ENCODE measurements at regions not wholly inside any gene's neighbourhood (a gene's known extent, or its start where the extent isn't known, plus 50 kb on each side); places are given as distances from the start of the nearest gene placed in this dataset.
"Not testable (repeated sequence)": the region's sequence is repeated elsewhere in the genome, so short reads cannot be mapped to it uniquely, and the experiment has no call there.

- H3K4me3 ChIP-seq (ENCODE audit: insufficient read length, low read depth): no peak overlapping the region
- DNase-seq (ENCODE audit: low read depth, low spot score): no peak
- H3K9ac ChIP-seq (ENCODE audit: insufficient read length, low read depth): no peak overlapping the region
- TF ChIP-seq ZNF274 (IDR thresholded peaks at IDR 0.05; ENCODE audit: low read depth, low read length) (no peak), SUZ12 (IDR thresholded peaks at IDR 0.05; ENCODE audit: extremely low read depth, insufficient read depth, insufficient read length) (no peak), YY1 (IDR thresholded peaks at IDR 0.05; ENCODE audit: insufficient read depth, insufficient read length) (no peak)
- H3K4me1 ChIP-seq (ENCODE audit: insufficient read depth, insufficient read length): peaks cover 2% of the 10 kb centered on the region
- no peaks in the 10 kb centered on the region for H3K9me3 ChIP-seq (ENCODE audit: insufficient read depth, low read length)
- H3K36me3 ChIP-seq (ENCODE audit: insufficient read depth, insufficient read length, low read length): no peaks in the 10 kb centered on the region
- no peaks in the 10 kb centered on the region for H3K27me3 ChIP-seq (ENCODE audit: insufficient read depth, insufficient read length)
Measured at GRCh38 chr9:31321256-31321655, 1063.2 kb upstream of the ACO1 start.

GRCh38 chr9:31321686-31322085, 1062.8 kb upstream of the ACO1 start:
- Histone ChIP-seq H3K36me3 (ENCODE audit: insufficient read depth, insufficient read length, low read length) (no peaks in the 10 kb centered on the region), H3K27me3 (ENCODE audit: insufficient read depth, insufficient read length) (no peaks in the 10 kb centered on the region), H3K9me3 (ENCODE audit: insufficient read depth, low read length) (no peaks in the 10 kb centered on the region), H3K9ac (ENCODE audit: insufficient read length, low read depth) (no peak overlapping the region), H3K4me1 (ENCODE audit: insufficient read depth, insufficient read length) (peaks cover 2% of the 10 kb centered on the region), H3K4me3 (ENCODE audit: insufficient read length, low read depth) (no peak overlapping the region)
- TF ChIP-seq SUZ12 (IDR thresholded peaks at IDR 0.05; ENCODE audit: extremely low read depth, insufficient read depth, insufficient read length): no peak
- TF ChIP-seq YY1 (IDR thresholded peaks at IDR 0.05; ENCODE audit: insufficient read depth, insufficient read length): no peak
- no peak for TF ChIP-seq ZNF274 (IDR thresholded peaks at IDR 0.05; ENCODE audit: low read depth, low read length)
- no peak for DNase-seq (ENCODE audit: low read depth, low spot score)

- Histone ChIP-seq H3K27me3 (ENCODE audit: insufficient read depth, insufficient read length) (no peaks in the 10 kb centered on the region), H3K36me3 (ENCODE audit: insufficient read depth, insufficient read length, low read length) (no peaks in the 10 kb centered on the region), H3K9me3 (ENCODE audit: insufficient read depth, low read length) (no peaks in the 10 kb centered on the region), H3K9ac (ENCODE audit: insufficient read length, low read depth) (no peak overlapping the region), H3K4me1 (ENCODE audit: insufficient read depth, insufficient read length) (peaks cover 2% of the 10 kb centered on the region), H3K4me3 (ENCODE audit: insufficient read length, low read depth) (no peak overlapping the region)
- no peak for DNase-seq (ENCODE audit: low read depth, low spot score)
- TF ChIP-seq SUZ12 (IDR thresholded peaks at IDR 0.05; ENCODE audit: extremely low read depth, insufficient read depth, insufficient read length) (no peak), ZNF274 (IDR thresholded peaks at IDR 0.05; ENCODE audit: low read depth, low read length) (no peak), YY1 (IDR thresholded peaks at IDR 0.05; ENCODE audit: insufficient read depth, insufficient read length) (no peak)
Measured at GRCh38 chr9:31323726-31324444, 1060.6 kb upstream of the ACO1 start.

GRCh38 chr9:31325778-31326177, 1058.7 kb upstream of the ACO1 start:
- no peak overlapping the region for H3K9ac ChIP-seq (ENCODE audit: insufficient read length, low read depth)
- no peak for TF ChIP-seq ZNF274 (IDR thresholded peaks at IDR 0.05; ENCODE audit: low read depth, low read length)
- no peak for TF ChIP-seq SUZ12 (IDR thresholded peaks at IDR 0.05; ENCODE audit: extremely low read depth, insufficient read depth, insufficient read length)
- no peak for TF ChIP-seq YY1 (IDR thresholded peaks at IDR 0.05; ENCODE audit: insufficient read depth, insufficient read length)
- DNase-seq (ENCODE audit: low read depth, low spot score): no peak

GRCh38 chr9:31326883-31327282, 1057.6 kb upstream of the ACO1 start:
- H3K9me3 ChIP-seq (ENCODE audit: insufficient read depth, low read length); DNase-seq (ENCODE audit: low read depth, low spot score); H3K27me3 ChIP-seq (ENCODE audit: insufficient read depth, insufficient read length); H3K4me3 ChIP-seq (ENCODE audit: insufficient read length, low read depth); H3K4me1 ChIP-seq (ENCODE audit: insufficient read depth, insufficient read length); H3K36me3 ChIP-seq (ENCODE audit: insufficient read depth, insufficient read length, low read length); H3K9ac ChIP-seq (ENCODE audit: insufficient read length, low read depth): not testable (repeated sequence)

More at GRCh38 chr9:31325778-31326177, 1058.7 kb upstream of the ACO1 start:
- Histone ChIP-seq H3K4me1 (ENCODE audit: insufficient read depth, insufficient read length) (peaks cover 2% of the 10 kb centered on the region), H3K36me3 (ENCODE audit: insufficient read depth, insufficient read length, low read length) (no peaks in the 10 kb centered on the region), H3K4me3 (ENCODE audit: insufficient read length, low read depth) (no peak overlapping the region), H3K9me3 (ENCODE audit: insufficient read depth, low read length) (no peaks in the 10 kb centered on the region), H3K27me3 (ENCODE audit: insufficient read depth, insufficient read length) (no peaks in the 10 kb centered on the region)

- no peak for DNase-seq (ENCODE audit: low read depth, low spot score)
- TF ChIP-seq ZNF274 (IDR thresholded peaks at IDR 0.05; ENCODE audit: low read depth, low read length): no peak
- TF ChIP-seq SUZ12 (IDR thresholded peaks at IDR 0.05; ENCODE audit: extremely low read depth, insufficient read depth, insufficient read length): no peak
- TF ChIP-seq YY1 (IDR thresholded peaks at IDR 0.05; ENCODE audit: insufficient read depth, insufficient read length): no peak
- Histone ChIP-seq H3K9me3 (ENCODE audit: insufficient read depth, low read length) (peaks cover 12% of the 10 kb centered on the region; the same call in 1 of the 2 replicates), H3K27me3 (ENCODE audit: insufficient read depth, insufficient read length) (no peaks in the 10 kb centered on the region), H3K36me3 (ENCODE audit: insufficient read depth, insufficient read length, low read length) (no peaks in the 10 kb centered on the region), H3K9ac (ENCODE audit: insufficient read length, low read depth) (no peak overlapping the region), H3K4me3 (ENCODE audit: insufficient read length, low read depth) (no peak overlapping the region), H3K4me1 (ENCODE audit: insufficient read depth, insufficient read length) (no peaks in the 10 kb centered on the region)
Measured at GRCh38 chr9:31334837-31335528, 1049.5 kb upstream of the ACO1 start.

GRCh38 chr9:31335529-31336234, 1048.8 kb upstream of the ACO1 start:
- no peaks in the 10 kb centered on the region for H3K4me1 ChIP-seq (ENCODE audit: insufficient read depth, insufficient read length)
- no peak for TF ChIP-seq YY1 (IDR thresholded peaks at IDR 0.05; ENCODE audit: insufficient read depth, insufficient read length)
- TF ChIP-seq ZNF274 (IDR thresholded peaks at IDR 0.05; ENCODE audit: low read depth, low read length): no peak
- DNase-seq (ENCODE audit: low read depth, low spot score): no peak
- no peak overlapping the region for H3K9ac ChIP-seq (ENCODE audit: insufficient read length, low read depth)
- H3K9me3 ChIP-seq (ENCODE audit: insufficient read depth, low read length): peaks cover 12% of the 10 kb centered on the region; the same call in 1 of the 2 replicates
- H3K27me3 ChIP-seq (ENCODE audit: insufficient read depth, insufficient read length): no peaks in the 10 kb centered on the region
- H3K36me3 ChIP-seq (ENCODE audit: insufficient read depth, insufficient read length, low read length): no peaks in the 10 kb centered on the region
- H3K4me3 ChIP-seq (ENCODE audit: insufficient read length, low read depth): no peak overlapping the region

Data from NT2/D1 (cell line).